Lower leg skin (tissue), 3 donors: ENCODE measurements at regions not wholly inside any gene's neighbourhood (a gene's known extent, or its start where the extent isn't known, plus 50 kb on each side); places are given as distances from the start of the nearest gene placed in this dataset.

Source experiments
- CTCF ChIP-seq, 3 donors: fragments of 450-650 bp; IDR thresholded peaks; one replicate each; pipeline ENCODE4 v1.5.1; 2016; ENCODE audit warnings: antibody characterized with exemption in 3 of 3, mild to moderate bottlenecking in 3 of 3, moderate library complexity in 2 of 3
- POLR2A ChIP-seq, 2 donors: fragments of 450-650 bp; IDR thresholded peaks; one replicate each; pipeline ENCODE4 v1.6.1; 2016 to 2017; ENCODE audit warnings: antibody characterized with exemption in 2 of 2, mild to moderate bottlenecking in 1 of 2, moderate library complexity in 1 of 2

DNA sequence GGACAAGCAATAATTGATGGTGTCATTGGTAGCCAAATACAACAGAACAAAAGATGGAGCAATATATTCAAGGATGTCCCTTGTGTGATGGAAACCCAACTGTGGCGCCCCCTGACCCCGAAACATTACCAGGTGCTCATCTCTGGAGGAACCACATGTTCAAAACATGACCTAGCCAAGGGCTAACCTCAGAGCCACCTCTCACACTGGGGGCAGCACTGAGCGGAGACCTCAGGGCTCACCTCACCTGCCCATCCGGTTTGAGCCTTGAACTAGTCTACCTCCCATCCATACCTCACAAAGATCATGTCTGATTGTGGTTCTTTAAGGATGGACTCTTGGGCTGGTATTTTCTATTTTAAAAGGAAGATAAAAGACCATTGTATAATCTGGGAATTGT lies 314.4 kb upstream of the CDH7 start:
- TF ChIP-seq CTCF (IDR thresholded peaks at IDR 0.05), result no peak
- no peak for TF ChIP-seq POLR2A (IDR thresholded peaks at IDR 0.05)
